GM12801 (cell line): ENCODE measurements at regions not wholly inside any gene's neighbourhood (a gene's known extent, or its start where the extent isn't known, plus 50 kb on each side); places are given as distances from the start of the nearest gene placed in this dataset.

Experiments used
- CTCF ChIP-seq: IDR thresholded peaks from one replicate; pipeline ENCODE4 v1.5.1; 2011; ENCODE audit warnings: control low read depth; ENCODE audit not compliant: insufficient read length; ENCODE audit errors: extremely low read depth

GRCh38 chr15:69869291-69869690, 228.4 kb downstream of the TLE3 start:
- no peak for TF ChIP-seq CTCF

- TF ChIP-seq CTCF: no peak
Observed at GRCh38 chr15:69869881-69870505, 227.7 kb downstream of the TLE3 start.

GRCh38 chr15:69871511-69872134, 226.1 kb downstream of the TLE3 start:
- TF ChIP-seq CTCF: no peak

GRCh38 chr15:69873807-69874206, 223.9 kb downstream of the TLE3 start:
- no peak for TF ChIP-seq CTCF

GRCh38 chr15:69874321-69874720, 223.4 kb downstream of the TLE3 start:
- TF ChIP-seq CTCF: no peak

- TF ChIP-seq CTCF: no peak
Observed at GRCh38 chr15:69876064-69876940, 221.4 kb downstream of the TLE3 start.

- no peak for TF ChIP-seq CTCF
Observed at GRCh38 chr15:69880571-69881301, 217.0 kb downstream of the TLE3 start.
